ENCODE measurements at regions not wholly inside any gene's neighbourhood (a gene's known extent, or its start where the extent isn't known, plus 50 kb on each side); places are given as distances from the start of the nearest gene placed in this dataset.

DNA sequence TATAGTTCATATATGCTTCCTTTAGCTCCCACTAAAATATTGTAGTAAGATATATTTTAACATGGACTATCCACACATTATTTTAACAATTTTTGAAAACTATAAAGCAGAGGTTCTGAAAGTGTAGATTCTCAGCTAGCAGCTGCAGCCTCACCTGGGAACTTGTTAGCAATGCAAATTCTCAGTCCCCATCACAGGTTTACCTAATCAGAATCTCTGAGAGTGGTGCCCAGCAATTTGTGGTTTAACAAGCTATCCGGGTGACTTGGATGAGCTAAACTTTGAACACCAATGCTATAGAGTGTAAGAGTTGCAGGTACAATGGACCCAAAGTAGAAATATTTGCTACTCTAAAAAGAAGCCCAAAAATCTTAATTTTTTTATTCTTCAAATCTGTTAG, 99.8 kb upstream of the MDFIC start:
- H3K4me3 Mint-ChIP-seq (ENCODE audit: unreplicated experiment), result no peak overlapping the region

DNA sequence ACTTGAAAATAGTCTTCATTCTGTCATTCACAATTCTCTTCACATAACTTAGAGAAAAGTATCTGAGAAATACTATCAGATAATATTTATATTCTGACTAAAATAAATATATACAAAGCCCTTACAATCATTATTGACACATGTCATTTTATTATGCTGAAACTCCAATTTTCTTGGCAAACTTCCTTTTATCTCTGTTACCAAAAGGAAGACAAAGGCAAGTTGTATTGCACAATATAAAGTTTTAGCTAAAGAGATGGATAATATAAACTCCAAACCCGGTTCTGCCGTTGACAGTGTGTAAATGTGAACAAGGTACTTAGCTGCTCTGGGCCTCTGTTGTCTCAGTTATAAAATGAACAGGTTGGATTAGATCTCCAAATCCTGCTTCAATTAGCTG, 99.0 kb upstream of the MDFIC start:
- Mint-ChIP-seq H3K9me3 (ENCODE audit: unreplicated experiment) (peaks cover 16% of the 10 kb centered on the region), H3K4me1 (ENCODE audit: unreplicated experiment) (peaks cover 28% of the 10 kb centered on the region), H3K27me3 (ENCODE audit: unreplicated experiment) (no peaks in the 10 kb centered on the region), H3K36me3 (ENCODE audit: unreplicated experiment) (peaks cover 8% of the 10 kb centered on the region), H3K4me3 (ENCODE audit: unreplicated experiment) (no peak overlapping the region), H3K27ac (ENCODE audit: unreplicated experiment) (no peak overlapping the region)
- no peak for TF ChIP-seq CTCF (IDR thresholded peaks at IDR 0.05)
- DNase-seq (ENCODE audit: extremely low spot score, unreplicated experiment), result no peak

More for the DNA sequence above, 99.8 kb upstream of the MDFIC start:
- H3K27ac Mint-ChIP-seq (ENCODE audit: unreplicated experiment), result no peak overlapping the region
- H3K36me3 Mint-ChIP-seq (ENCODE audit: unreplicated experiment), result peaks cover 8% of the 10 kb centered on the region
- no peak for TF ChIP-seq CTCF (IDR thresholded peaks at IDR 0.05)
- no peaks in the 10 kb centered on the region for H3K27me3 Mint-ChIP-seq (ENCODE audit: unreplicated experiment)
- H3K4me1 Mint-ChIP-seq (ENCODE audit: unreplicated experiment), result peaks cover 28% of the 10 kb centered on the region
- peaks cover 11% of the 10 kb centered on the region for H3K9me3 Mint-ChIP-seq (ENCODE audit: unreplicated experiment)
- DNase-seq (ENCODE audit: extremely low spot score, unreplicated experiment), result no peak

DNA sequence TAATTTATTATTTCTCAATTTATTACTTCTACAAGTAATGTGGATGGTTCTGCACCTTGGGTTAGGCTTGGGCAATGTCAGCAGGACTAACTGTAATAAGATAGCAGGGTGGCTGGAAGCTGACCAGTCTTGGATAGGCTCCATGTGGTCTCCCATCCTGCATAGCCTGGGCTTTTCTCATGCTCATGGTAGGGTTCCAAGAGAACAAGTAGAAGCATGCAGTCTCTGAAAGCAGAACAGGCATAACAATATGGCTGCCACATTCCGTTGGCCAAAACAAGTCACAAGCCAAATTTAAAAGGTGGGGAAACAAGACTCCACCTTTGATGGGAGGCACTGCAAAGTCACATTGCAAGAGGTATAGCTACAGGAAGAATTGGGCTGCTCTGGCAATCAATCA, 98.6 kb upstream of the MDFIC start:
- Mint-ChIP-seq H3K4me1 (ENCODE audit: unreplicated experiment) (peaks cover 28% of the 10 kb centered on the region), H3K36me3 (ENCODE audit: unreplicated experiment) (peaks cover 8% of the 10 kb centered on the region), H3K9me3 (ENCODE audit: unreplicated experiment) (peaks cover 19% of the 10 kb centered on the region), H3K4me3 (ENCODE audit: unreplicated experiment) (no peak overlapping the region), H3K27me3 (ENCODE audit: unreplicated experiment) (no peaks in the 10 kb centered on the region), H3K27ac (ENCODE audit: unreplicated experiment) (no peak overlapping the region)
- no peak for DNase-seq (ENCODE audit: extremely low spot score, unreplicated experiment)
- no peak for TF ChIP-seq CTCF (IDR thresholded peaks at IDR 0.05)

DNA sequence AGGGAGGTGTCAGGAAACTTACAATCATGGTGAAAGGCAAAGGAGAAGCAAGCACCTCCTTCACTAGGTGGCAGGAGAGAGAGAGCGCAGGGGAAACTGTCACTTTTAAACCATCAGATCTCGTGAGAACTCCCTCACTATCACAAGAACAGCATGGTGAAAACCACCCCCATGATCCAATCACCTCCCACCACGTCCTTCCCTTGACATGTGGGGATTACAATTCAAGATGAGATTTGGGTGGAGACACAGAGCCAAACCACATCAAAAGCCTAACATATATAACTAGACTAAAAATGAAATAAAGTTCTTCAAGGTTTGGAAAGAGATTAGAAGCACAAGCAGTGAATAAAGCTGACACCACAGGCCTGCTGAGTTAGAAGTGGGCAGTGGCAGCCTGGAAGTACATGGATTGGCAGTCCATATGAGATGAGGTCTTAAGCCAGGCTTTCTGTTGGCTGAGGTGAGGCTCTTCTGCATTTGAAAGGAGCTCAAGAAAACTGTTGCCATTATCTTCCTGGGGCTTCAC, 96.4 kb upstream of the MDFIC start:
- peaks cover 15% of the 10 kb centered on the region for H3K4me1 Mint-ChIP-seq (ENCODE audit: unreplicated experiment)
- no peak for TF ChIP-seq CTCF (IDR thresholded peaks at IDR 0.05)
- no peaks in the 10 kb centered on the region for H3K27me3 Mint-ChIP-seq (ENCODE audit: unreplicated experiment)
- H3K9me3 Mint-ChIP-seq (ENCODE audit: unreplicated experiment), result peaks cover 22% of the 10 kb centered on the region
- H3K27ac Mint-ChIP-seq (ENCODE audit: unreplicated experiment), result no peak overlapping the region
- no peak for DNase-seq (ENCODE audit: extremely low spot score, unreplicated experiment)
- H3K4me3 Mint-ChIP-seq (ENCODE audit: unreplicated experiment), result no peak overlapping the region
- peaks cover 8% of the 10 kb centered on the region for H3K36me3 Mint-ChIP-seq (ENCODE audit: unreplicated experiment)

GRCh38 chr7:114830952-114831351, 90.9 kb upstream of the MDFIC start:
- no peak overlapping the region for H3K27ac Mint-ChIP-seq (ENCODE audit: unreplicated experiment)
- H3K36me3 Mint-ChIP-seq (ENCODE audit: unreplicated experiment), result peaks cover 6% of the 10 kb centered on the region
- TF ChIP-seq CTCF (IDR thresholded peaks at IDR 0.05), result no peak
- H3K9me3 Mint-ChIP-seq (ENCODE audit: unreplicated experiment), result peaks cover 19% of the 10 kb centered on the region
- H3K4me3 Mint-ChIP-seq (ENCODE audit: unreplicated experiment), result no peak overlapping the region
- H3K27me3 Mint-ChIP-seq (ENCODE audit: unreplicated experiment), result no peaks in the 10 kb centered on the region
- no peak for DNase-seq (ENCODE audit: extremely low spot score, unreplicated experiment)
- no peaks in the 10 kb centered on the region for H3K4me1 Mint-ChIP-seq (ENCODE audit: unreplicated experiment)
